ENCODE measurements at regions not wholly inside any gene's neighbourhood (a gene's known extent, or its start where the extent isn't known, plus 50 kb on each side); places are given as distances from the start of the nearest gene placed in this dataset.

DNA sequence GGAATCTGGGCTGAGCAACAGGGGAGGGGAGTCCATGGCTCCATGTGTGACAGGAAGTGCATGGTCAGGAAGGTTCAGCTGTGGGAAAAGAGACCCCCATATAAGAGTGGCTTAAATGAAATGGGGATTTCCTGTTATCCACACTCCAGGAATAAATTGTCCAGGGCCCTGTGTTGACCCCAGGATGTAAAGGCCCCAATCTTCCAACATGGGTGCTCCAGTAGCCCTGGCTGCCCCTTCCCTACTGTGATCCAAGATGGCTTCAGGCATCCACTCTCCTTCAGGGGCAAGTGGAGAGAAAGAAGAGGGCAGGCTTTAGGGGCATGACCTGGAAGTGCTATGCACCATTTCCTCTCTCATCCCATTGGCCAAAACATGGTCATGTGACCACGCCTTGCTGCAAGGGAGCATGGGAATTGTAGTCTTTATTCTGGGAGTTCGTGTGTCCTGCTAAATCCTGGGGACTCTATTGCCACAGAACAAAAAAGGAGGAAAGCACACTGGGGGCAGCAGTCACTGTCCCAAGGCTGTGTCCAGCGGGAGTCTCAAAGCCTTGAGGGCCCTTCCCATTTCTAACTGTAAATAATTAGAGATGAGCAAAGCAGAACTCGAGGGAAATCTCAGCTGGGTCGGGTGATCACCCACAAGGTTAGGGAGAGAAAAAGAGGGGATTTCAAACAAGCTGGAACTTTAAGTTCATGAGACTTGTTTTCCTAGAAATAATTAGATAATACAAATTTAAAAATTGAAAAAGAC lies 289.2 kb downstream of the ADGRD1 start:
- no TSS peak for BruUV-seq (replicated peaks)
- peak overlapping the region; percentile 73 for H3K4me2 ChIP-seq (ENCODE audit: insufficient read depth, low read length)
- TF ChIP-seq TEAD4 (IDR thresholded peaks at IDR 0.05; ENCODE audit: low read length) (no peak), TEAD4 (CRISPR knock-in tag; IDR thresholded peaks at IDR 0.05; ENCODE audit: borderline replicate concordance) (no peak), HCFC1 (IDR thresholded peaks at IDR 0.05; ENCODE audit: low read depth, low read length) (peak; percentile 96), DACH1 (IDR thresholded peaks at IDR 0.05; ENCODE audit: partially characterized antibody) (no peak), CTBP1 (IDR thresholded peaks at IDR 0.05; ENCODE audit: borderline replicate concordance) (peak; percentile 34; the same call in 1 of the 2 replicates), TOE1 (IDR thresholded peaks at IDR 0.05; ENCODE audit: borderline replicate concordance) (peak; percentile 99), TOE1 (CRISPR knock-in tag; IDR thresholded peaks at IDR 0.05; ENCODE audit: borderline replicate concordance, low read depth) (no peak), ZNF436 (CRISPR knock-in tag; IDR thresholded peaks at IDR 0.05) (no peak), RHOXF2B (CRISPR knock-in tag; conservative IDR thresholded peaks at IDR 0.05) (no peak), ZNF347 (CRISPR knock-in tag; IDR thresholded peaks at IDR 0.05; ENCODE audit: low read depth) (no peak)
- TF ChIP-seq, protein P1, sequence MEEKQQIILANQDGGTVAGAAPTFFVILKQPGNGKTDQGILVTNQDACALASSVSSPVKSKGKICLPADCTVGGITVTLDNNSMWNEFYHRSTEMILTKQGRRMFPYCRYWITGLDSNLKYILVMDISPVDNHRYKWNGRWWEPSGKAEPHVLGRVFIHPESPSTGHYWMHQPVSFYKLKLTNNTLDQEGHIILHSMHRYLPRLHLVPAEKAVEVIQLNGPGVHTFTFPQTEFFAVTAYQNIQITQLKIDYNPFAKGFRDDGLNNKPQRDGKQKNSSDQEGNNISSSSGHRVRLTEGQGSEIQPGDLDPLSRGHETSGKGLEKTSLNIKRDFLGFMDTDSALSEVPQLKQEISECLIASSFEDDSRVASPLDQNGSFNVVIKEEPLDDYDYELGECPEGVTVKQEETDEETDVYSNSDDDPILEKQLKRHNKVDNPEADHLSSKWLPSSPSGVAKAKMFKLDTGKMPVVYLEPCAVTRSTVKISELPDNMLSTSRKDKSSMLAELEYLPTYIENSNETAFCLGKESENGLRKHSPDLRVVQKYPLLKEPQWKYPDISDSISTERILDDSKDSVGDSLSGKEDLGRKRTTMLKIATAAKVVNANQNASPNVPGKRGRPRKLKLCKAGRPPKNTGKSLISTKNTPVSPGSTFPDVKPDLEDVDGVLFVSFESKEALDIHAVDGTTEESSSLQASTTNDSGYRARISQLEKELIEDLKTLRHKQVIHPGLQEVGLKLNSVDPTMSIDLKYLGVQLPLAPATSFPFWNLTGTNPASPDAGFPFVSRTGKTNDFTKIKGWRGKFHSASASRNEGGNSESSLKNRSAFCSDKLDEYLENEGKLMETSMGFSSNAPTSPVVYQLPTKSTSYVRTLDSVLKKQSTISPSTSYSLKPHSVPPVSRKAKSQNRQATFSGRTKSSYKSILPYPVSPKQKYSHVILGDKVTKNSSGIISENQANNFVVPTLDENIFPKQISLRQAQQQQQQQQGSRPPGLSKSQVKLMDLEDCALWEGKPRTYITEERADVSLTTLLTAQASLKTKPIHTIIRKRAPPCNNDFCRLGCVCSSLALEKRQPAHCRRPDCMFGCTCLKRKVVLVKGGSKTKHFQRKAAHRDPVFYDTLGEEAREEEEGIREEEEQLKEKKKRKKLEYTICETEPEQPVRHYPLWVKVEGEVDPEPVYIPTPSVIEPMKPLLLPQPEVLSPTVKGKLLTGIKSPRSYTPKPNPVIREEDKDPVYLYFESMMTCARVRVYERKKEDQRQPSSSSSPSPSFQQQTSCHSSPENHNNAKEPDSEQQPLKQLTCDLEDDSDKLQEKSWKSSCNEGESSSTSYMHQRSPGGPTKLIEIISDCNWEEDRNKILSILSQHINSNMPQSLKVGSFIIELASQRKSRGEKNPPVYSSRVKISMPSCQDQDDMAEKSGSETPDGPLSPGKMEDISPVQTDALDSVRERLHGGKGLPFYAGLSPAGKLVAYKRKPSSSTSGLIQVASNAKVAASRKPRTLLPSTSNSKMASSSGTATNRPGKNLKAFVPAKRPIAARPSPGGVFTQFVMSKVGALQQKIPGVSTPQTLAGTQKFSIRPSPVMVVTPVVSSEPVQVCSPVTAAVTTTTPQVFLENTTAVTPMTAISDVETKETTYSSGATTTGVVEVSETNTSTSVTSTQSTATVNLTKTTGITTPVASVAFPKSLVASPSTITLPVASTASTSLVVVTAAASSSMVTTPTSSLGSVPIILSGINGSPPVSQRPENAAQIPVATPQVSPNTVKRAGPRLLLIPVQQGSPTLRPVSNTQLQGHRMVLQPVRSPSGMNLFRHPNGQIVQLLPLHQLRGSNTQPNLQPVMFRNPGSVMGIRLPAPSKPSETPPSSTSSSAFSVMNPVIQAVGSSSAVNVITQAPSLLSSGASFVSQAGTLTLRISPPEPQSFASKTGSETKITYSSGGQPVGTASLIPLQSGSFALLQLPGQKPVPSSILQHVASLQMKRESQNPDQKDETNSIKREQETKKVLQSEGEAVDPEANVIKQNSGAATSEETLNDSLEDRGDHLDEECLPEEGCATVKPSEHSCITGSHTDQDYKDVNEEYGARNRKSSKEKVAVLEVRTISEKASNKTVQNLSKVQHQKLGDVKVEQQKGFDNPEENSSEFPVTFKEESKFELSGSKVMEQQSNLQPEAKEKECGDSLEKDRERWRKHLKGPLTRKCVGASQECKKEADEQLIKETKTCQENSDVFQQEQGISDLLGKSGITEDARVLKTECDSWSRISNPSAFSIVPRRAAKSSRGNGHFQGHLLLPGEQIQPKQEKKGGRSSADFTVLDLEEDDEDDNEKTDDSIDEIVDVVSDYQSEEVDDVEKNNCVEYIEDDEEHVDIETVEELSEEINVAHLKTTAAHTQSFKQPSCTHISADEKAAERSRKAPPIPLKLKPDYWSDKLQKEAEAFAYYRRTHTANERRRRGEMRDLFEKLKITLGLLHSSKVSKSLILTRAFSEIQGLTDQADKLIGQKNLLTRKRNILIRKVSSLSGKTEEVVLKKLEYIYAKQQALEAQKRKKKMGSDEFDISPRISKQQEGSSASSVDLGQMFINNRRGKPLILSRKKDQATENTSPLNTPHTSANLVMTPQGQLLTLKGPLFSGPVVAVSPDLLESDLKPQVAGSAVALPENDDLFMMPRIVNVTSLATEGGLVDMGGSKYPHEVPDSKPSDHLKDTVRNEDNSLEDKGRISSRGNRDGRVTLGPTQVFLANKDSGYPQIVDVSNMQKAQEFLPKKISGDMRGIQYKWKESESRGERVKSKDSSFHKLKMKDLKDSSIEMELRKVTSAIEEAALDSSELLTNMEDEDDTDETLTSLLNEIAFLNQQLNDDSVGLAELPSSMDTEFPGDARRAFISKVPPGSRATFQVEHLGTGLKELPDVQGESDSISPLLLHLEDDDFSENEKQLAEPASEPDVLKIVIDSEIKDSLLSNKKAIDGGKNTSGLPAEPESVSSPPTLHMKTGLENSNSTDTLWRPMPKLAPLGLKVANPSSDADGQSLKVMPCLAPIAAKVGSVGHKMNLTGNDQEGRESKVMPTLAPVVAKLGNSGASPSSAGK (IDR thresholded peaks at IDR 0.05), result 0 out of 2 replicates have a peak, but pooled peaks have one; percentile 15

More for the DNA sequence above, 289.2 kb downstream of the ADGRD1 start:
- FAIRE-seq (peak; percentile 98), DNase-seq (ENCODE audit: extremely low read depth in 1 of 4, low spot score in 3 of 4) (peak; percentile 88 to 90 (median 89)), ATAC-seq (peak; percentile 94)
- ChIA-PET CTCF (ENCODE audit: low intra/inter-chr PET ratio) (no interaction called here), POLR2A (interaction anchor here (0.6 kb wide), 1 partner anchor 289 kb away, joined by 3 read pairs; the partner anchor contains the start of gene ADGRD1)
- WGBS (ENCODE audit: insufficient coverage, low coverage, missing lambda C conversion rate), result 62% methylated on average over 5 of the region's 5 CpGs
- Histone ChIP-seq H3K9me1 (ENCODE audit: control insufficient read depth, insufficient read depth, low read length) (no peaks in the 10 kb centered on the region), H3K4me1 (replicated peaks in 1 of 2; ENCODE audit: control insufficient read depth in 2 of 2, insufficient read depth in 2 of 2, low read length in 2 of 2) (peaks cover 5 to 24% of the 10 kb centered on the region in 2 experiments), H2AFZ (ENCODE audit: low read depth, low read length) (peak overlapping the region; percentile 81), H3K27me3 (ENCODE audit: control insufficient read depth in 2 of 2, insufficient read depth in 2 of 2, low read length in 2 of 2) (no peaks in the 10 kb centered on the region), H4K20me1 (replicated peaks; ENCODE audit: control insufficient read depth, insufficient read depth, low read length) (no peaks in the 10 kb centered on the region), H3K4me3 (0 out of 2 replicates have a peak overlapping the region, but pooled peaks have one; percentile 6), H3K27ac (ENCODE audit: extremely low read depth, low read depth, low read length) (peak overlapping the region; percentile 62), H3K9ac (ENCODE audit: insufficient read depth in 1 of 2, low read depth in 2 of 2, low read length in 2 of 2) (0 out of 4 replicates have a peak overlapping the region, but pooled peaks of 1 of the 2 experiments have one; percentile 24), H3K9me3 (replicated peaks; ENCODE audit: control insufficient read depth, insufficient read depth, low read depth, low read length) (peaks cover 10% of the 10 kb centered on the region), H3K79me2 (ENCODE audit: control insufficient read depth, insufficient read depth, low read length) (no peaks in the 10 kb centered on the region), H3K36me3 (ENCODE audit: control insufficient read depth, insufficient read depth, low read length) (no peaks in the 10 kb centered on the region)
- intact Hi-C loops (cut with micrococcal nuclease), result no loop called here
- in situ Hi-C loops (cut with MboI), result no loop called here
